ENCODE measurements at regions not wholly inside any gene's neighbourhood (a gene's known extent, or its start where the extent isn't known, plus 50 kb on each side); places are given as distances from the start of the nearest gene placed in this dataset.

GRCh38 chr4:96186593-96186992 lies 346.7 kb downstream of the PDHA2 start:
- POLR2A ChIA-PET: no interaction called here
- DNase-seq (ENCODE audit: low read depth, low spot score): no peak
- Histone ChIP-seq H3K27ac (ENCODE audit: low read length) (no peak overlapping the region), H3K9me3 (ENCODE audit: control insufficient read depth, insufficient read depth, low read depth, low read length) (no peaks in the 10 kb centered on the region), H3K36me3 (ENCODE audit: control insufficient read depth, insufficient read depth, low read length) (no peaks in the 10 kb centered on the region), H3K4me1 (ENCODE audit: control insufficient read depth, insufficient read depth, low read length) (no peaks in the 10 kb centered on the region), H3K27me3 (ENCODE audit: control insufficient read depth, insufficient read depth, low read length) (no peaks in the 10 kb centered on the region), H3K4me3 (ENCODE audit: low read depth in 2 of 2, low read length in 2 of 2) (no peak overlapping the region)
- CTCF ChIA-PET: no interaction called here
- ATAC-seq: no peak
- in situ Hi-C loops (cut with HindIII; ENCODE audit: low pct_unique_long_range_greater_than_20kb, low sequenced_read_pairs) (no loop called here), intact Hi-C loops (cut with micrococcal nuclease; ENCODE audit: unreplicated experiment) (no loop called here)
- no TSS peak for BruUV-seq (replicated peaks)
- TF ChIP-seq SIN3A (IDR thresholded peaks at IDR 0.05; ENCODE audit: borderline replicate concordance, insufficient read depth, low read depth, low read length) (no peak), REST (IDR thresholded peaks at IDR 0.05; ENCODE audit: insufficient read depth in 1 of 2, low read depth in 2 of 2, low read length in 1 of 2) (no peak), CTCF (IDR thresholded peaks at IDR 0.05) (no peak), POLR2AphosphoS5 (IDR thresholded peaks at IDR 0.05; ENCODE audit: low read depth, low read length) (no peak), TCF7L2 (IDR thresholded peaks at IDR 0.05; ENCODE audit: low read depth, low read length) (no peak)

- POLR2A ChIA-PET: no interaction called here
- Histone ChIP-seq H3K9me3 (ENCODE audit: control insufficient read depth, insufficient read depth, low read depth, low read length) (no peaks in the 10 kb centered on the region), H3K4me3 (ENCODE audit: low read depth in 2 of 2, low read length in 2 of 2) (no peak overlapping the region), H3K27ac (ENCODE audit: low read length) (no peak overlapping the region), H3K27me3 (ENCODE audit: control insufficient read depth, insufficient read depth, low read length) (no peaks in the 10 kb centered on the region), H3K36me3 (ENCODE audit: control insufficient read depth, insufficient read depth, low read length) (no peaks in the 10 kb centered on the region), H3K4me1 (ENCODE audit: control insufficient read depth, insufficient read depth, low read length) (no peaks in the 10 kb centered on the region)
- no peak for DNase-seq (ENCODE audit: low read depth, low spot score)
- CTCF ChIA-PET: no interaction called here
- no TSS peak for BruUV-seq (replicated peaks)
- TF ChIP-seq REST (IDR thresholded peaks at IDR 0.05; ENCODE audit: insufficient read depth in 1 of 2, low read depth in 2 of 2, low read length in 1 of 2) (no peak), TCF7L2 (IDR thresholded peaks at IDR 0.05; ENCODE audit: low read depth, low read length) (no peak), CTCF (IDR thresholded peaks at IDR 0.05) (no peak), POLR2AphosphoS5 (IDR thresholded peaks at IDR 0.05; ENCODE audit: low read depth, low read length) (no peak), SIN3A (IDR thresholded peaks at IDR 0.05; ENCODE audit: borderline replicate concordance, insufficient read depth, low read depth, low read length) (no peak)
- in situ Hi-C loops (cut with HindIII; ENCODE audit: low pct_unique_long_range_greater_than_20kb, low sequenced_read_pairs): no loop called here
- no peak for ATAC-seq
- intact Hi-C loops (cut with micrococcal nuclease; ENCODE audit: unreplicated experiment): no loop called here
These were observed 349.9 kb downstream of the PDHA2 start for GRCh38 chr4:96189761-96190160.

Measured in Panc1 (cell line).